NCI-H510A treated with DMSO at 0.1 percent for 48 hours (cell line): ENCODE measurements at regions not wholly inside any gene's neighbourhood (a gene's known extent, or its start where the extent isn't known, plus 50 kb on each side); places are given as distances from the start of the nearest gene placed in this dataset.
"Not testable (repeated sequence)": the region's sequence is repeated elsewhere in the genome, so short reads cannot be mapped to it uniquely, and the experiment has no call there.

Experiments used
- DNase-seq: peaks from one replicate; lab custom pipeline; 2025; lab: John Stamatoyannopoulos, UW

- no peak for DNase-seq
These were observed 1477.3 kb downstream of the CDH8 start for GRCh38 chr16:60558936-60559335.

DNA sequence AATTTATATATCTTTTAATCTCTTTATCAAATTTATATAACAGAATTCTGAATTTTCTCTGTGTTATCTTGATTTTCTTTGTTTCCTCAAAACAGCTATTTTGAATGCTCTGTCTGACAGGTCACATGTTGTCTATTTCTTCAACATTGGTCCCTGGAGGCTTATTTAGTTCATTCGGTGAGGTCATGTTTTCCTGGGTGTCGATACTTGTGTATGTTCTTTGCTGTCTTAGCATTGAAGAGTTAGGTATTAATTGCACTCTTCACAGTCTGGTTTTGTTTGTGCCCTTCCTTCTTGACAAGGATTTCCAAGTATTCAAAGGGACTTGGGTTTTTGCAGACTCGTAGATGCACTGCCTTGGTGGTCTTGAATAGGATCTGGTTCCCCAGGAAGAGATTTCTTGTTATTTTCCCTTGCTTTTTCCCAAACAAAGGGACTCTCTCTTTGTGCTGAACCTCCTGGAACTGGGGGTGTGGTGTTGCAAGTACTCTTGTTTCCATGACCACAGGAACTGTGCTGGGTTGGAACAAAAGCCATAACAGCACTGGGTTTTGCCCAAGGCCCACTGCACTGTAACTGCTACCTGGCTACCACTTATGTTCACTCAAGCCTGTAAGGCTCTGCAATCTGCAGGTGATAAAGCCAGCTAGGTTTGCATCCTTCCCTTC, 1483.0 kb downstream of the CDH8 start:
- DNase-seq = no peak

DNA sequence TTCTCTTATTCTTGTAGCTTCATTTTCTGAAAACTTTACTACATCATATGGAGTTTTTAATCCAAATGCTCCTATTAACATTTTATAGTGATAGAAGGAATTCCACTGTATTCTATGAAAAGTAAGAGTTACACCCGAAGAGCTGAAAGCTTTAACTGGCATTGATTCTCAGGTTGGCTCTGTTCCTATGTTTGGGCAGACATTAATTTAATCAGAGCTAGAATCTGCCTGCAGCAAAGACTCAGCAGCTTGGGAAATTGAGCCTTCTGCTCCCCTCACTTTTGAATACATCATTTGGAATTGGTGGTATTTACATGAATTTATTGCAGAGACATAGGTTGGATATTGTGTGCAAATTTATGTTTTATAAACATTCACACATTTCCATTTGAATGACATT, 1494.7 kb downstream of the CDH8 start:
- no peak for DNase-seq

GRCh38 chr16:60510941-60511340, 1525.3 kb downstream of the CDH8 start:
- no peak for DNase-seq

DNA sequence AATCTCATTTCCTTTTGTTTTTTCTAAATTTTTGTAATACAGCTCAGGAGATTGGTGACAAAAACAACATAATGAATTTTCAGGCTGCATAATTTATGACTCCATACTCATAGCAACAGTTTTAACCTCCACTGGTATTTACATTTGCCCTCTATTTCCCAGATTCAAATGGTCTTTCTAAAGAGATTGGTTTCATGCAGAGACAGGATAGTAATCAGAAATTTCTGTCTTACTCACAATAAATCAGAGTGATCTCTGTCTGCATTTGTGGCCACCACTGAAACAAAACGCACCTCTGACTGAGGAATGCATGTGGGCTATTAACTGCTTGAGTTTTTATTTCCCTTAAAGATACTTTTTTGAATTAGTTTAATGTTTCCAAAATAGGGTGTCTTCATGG, 1526.0 kb downstream of the CDH8 start:
- no peak for DNase-seq

DNA sequence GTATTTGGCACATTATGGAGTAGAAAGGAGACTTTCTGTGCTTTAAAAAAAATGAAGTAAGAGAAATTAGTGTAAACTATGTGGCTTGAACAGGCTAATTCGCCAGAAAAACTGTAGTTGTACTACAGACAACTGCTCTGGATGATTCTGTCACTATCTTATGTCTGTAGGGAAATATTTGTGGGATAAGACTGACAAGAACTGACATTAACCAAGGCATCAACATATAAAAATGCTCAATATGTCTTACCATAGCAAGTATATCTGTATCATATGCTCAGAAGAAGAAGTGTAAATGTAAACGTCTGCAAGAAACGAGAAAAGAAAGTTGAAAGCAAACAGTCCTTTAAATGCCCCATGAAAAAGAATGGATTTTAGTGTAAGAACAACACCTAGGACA, 1545.0 kb downstream of the CDH8 start:
- no peak for DNase-seq

DNA sequence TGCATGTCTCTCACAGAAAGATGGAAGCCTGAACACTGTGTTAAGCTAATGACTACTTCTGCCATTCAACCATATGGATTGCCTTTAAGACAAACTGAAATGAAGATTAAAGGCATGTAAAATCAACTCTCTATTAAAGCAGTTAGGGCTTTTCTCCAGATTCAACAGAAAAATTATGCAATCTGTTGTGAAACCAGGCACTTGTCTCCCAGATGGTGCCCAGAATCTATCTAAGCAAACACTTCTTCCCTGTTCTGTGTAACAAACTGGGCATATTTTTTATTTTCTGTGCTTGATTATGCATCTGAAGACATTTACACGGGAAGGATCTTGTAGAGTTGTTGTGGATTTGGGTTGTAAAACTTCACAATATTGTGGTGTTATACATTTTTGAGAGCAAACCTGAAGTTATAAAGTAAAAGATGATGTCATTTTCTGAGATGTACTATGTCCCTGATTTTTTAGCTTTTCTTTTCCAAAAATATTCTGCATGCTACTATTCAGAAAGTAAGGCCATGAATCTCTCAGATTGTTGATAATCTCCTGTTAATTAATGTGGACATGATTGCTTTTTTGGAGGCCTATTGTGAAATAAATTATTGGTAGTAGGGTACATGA, 1550.3 kb downstream of the CDH8 start:
- no peak for DNase-seq

GRCh38 chr16:60484901-60485300, 1551.3 kb downstream of the CDH8 start:
- no peak for DNase-seq

- DNase-seq = no peak
These were observed 1554.6 kb downstream of the CDH8 start for GRCh38 chr16:60481591-60481990.

GRCh38 chr16:60478810-60479209, 1557.4 kb downstream of the CDH8 start:
- DNase-seq = no peak

DNA sequence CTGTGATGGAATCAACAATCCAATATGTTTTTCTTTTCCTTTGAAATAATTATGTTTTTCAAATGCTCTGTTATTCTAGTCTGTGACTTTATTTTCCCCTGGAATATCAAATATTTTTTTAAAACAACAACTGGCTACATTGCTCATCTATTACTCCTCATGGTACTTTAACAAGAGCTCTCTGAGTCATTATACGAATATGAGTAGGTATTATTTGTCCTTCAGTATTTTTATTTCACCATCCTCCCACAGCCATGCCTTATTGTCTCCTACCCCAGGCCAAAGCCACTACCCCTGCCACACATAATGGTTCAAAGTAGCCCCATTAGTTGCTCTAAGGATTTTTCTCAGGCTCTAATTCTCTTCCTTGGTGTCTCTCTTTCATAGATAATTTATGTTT, 1572.3 kb downstream of the CDH8 start:
- DNase-seq = no peak

DNA sequence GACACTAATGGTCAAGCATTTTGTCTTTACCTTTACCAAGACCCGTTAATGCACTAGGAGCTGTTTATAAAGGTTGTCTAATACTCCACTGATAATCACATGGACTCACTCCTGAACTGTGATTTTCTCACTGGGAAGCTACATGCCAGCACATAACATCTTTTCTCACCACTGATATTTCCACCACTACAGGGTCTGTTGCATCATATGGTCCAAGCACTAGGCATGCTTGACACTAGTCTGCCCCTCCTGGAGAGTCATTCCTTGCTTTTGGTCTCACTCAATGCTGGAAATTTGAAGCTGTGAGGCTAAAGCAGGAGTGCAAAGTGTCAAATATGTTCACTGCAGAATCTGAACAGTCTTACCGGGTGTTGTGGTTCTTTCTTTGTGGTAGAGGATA, 1576.8 kb downstream of the CDH8 start:
- no peak for DNase-seq

DNA sequence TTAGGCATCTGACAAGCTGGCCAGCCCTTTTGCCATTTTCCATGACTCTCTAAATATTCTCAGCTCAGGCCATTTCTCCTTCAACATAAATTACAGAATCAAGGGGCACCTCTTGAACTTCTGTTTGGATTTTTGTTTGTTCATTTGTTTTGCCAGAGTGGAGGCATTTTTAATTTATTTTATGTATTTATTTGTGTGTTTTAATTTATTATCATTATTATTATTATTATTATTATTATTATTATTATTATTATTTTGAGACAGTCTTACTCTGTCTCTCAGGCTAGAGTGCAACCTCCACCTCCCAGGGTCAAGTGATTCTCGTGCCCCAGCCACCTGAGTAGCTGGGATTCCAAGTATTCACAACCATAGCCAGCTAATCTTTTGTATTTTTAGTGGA, 1578.0 kb downstream of the CDH8 start:
- no peak for DNase-seq

DNA sequence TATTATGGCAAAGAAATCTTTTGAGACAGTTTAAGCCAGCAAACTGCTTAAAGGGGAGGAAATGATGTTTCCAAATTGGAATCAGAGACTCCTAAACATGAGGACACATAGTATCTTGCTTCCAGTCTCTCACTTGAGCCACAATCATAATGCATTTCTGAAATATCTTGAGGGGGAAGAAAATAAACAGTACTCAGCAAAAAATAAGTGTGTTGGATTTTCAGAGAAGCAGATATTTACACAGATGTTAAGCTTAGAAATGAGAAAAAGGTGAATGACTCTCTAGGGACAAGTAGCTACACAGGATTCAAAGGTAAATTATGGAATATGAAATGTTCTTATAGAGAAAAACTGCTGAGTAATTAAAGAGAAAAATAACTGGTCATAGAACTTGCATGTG, 1583.6 kb downstream of the CDH8 start:
- DNase-seq = no peak

DNA sequence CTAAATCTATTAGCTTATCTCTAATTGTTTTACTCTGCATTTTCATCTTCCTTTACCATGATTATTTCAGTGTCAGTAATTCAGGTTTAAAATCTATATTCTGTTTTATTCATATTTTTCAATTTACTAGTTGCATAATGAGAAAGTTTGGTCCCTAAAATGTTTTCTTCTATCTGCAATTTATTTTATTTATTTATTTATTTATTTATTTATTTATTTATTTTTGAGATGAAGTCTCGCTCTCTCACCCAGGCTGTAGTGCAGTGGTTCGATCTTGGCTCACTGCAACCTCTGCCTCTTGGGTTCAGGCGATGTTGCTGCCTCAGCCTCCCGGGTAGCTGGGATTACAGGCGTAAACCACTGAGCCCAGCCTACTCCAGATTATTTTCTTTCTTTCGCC, 1597.3 kb downstream of the CDH8 start:
- no peak for DNase-seq

DNA sequence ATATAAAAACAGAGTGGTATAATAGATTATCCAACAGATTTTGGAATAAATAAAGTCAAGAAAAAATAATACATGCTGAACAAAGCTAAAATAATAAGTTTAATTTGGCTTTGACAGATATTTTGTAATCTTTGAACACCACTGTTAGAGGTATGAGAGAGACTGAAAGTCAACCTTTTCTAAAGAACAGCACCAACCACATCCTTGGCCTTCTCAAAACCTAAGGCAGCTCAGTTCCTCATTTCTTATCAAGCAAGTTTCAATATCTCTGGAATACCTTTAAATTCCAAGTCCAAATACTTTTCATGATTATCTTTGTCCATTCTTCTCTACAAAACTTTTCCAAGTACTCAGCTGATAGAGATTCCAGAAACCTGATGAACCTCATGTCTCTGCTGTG, 1603.8 kb downstream of the CDH8 start:
- no peak for DNase-seq

GRCh38 chr16:60419859-60420258, 1616.4 kb downstream of the CDH8 start:
- no peak for DNase-seq

DNA sequence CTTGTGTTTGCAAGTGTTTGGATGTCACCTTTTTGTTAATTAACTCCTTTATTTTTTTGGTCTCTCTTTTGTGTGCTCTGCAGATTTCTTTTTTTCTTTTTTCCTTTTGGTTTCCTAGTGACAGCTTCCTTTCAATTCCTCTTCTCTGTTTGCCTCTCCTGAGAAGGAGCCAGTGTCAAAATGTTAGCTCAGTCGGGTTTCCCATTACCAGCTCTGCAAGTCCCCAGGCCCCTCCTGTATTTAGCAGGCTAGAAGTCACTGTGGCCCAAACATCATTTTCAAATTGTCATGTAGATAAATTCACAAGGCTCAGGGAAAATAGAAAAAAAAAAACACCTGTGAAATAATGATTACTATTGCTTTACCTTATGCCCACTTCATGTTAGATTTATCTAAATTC, 1621.6 kb downstream of the CDH8 start:
- DNase-seq = no peak

- DNase-seq = no peak
These were observed 1622.3 kb downstream of the CDH8 start for GRCh38 chr16:60413969-60414368.

- DNase-seq = no peak
These were observed 1628.6 kb downstream of the CDH8 start for GRCh38 chr16:60407606-60408005.

DNA sequence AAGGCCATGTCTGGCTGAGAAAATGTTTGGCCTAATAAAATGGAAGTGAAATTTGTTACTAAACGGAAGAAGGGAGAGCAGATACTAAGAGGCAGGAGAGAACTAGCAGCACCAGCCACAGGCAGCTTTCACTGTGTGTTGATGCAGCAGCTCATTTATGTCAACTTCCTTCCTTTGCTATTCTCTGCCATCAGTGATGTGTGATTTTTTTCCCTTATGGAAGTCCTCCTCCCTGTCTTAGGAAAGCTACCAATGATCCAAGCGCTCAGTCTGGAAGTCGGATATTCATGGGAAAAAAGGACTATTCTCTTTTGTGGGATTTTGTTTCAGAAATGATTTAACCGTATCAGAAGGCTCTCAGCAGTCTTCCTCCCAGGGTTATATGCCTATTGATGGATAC, 1629.2 kb downstream of the CDH8 start:
- DNase-seq = no peak

DNA sequence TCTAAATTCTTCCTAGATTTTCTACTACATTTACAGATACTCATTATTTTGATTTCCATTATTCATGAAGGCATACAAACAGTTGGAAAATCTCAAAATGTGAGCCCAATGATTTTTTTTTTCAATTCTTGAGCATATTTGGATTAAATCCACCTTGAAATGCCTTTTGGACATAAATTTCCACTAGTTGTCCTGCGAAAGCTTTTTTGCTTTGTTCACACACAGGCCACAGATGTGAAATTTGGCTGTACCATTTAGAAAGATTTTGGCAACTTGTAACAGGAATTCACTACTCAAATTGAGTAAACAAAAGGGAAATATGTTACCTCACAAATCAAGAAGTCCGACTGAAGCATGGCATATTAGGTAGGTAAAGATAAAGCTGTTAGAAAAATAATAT, 1631.0 kb downstream of the CDH8 start:
- DNase-seq = no peak

DNA sequence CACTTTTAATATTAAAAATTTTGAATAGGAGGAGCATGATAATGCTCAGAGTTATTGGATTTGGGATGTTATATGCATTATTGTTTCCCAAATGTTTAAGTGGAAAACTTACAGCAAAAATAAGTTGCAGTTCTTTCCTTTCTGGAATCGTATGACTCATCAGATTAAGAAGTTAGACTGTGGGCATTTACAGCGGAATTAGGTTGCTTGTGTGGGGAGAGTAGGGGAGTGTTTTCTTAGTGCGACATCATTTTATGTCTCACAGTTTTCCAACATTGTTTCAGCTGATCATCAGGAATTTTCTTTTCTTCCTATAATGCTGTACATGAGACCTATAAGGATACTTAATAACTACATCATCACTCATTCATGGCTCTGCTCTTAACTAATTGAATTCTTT, 1631.8 kb downstream of the CDH8 start:
- DNase-seq = no peak

DNA sequence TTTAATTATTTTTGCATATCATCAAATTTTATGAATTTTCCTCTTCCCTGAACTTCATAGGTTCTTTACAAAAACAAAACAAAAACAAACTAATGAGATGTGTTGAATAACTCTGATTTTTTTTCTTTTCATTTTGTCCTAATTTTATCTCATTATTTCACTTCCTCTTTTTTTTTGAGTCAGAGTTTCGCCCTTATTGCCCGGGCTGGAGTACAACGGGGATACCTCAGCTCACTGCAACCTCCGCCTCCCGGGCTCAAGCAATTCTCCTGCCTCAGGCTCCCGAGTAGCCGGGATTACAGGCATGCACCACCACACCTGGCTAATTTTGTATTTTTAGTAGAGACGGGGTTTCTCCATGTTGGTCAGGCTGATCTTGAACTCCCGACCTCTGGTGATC, 1633.3 kb downstream of the CDH8 start:
- DNase-seq = not testable (repeated sequence)
